OCI-LY3 (cell line): ENCODE measurements at regions not wholly inside any gene's neighbourhood (a gene's known extent, or its start where the extent isn't known, plus 50 kb on each side); places are given as distances from the start of the nearest gene placed in this dataset.

Experiments used
- H2AFZ ChIP-seq: fragments of 200-600, 300-600 bp; shearing (Covaris generic); 2 replicates; pipeline ENCODE4 v1.6.0; 2014; ENCODE audit warnings: antibody characterized with exemption, low read depth, low read length
- H3K27ac ChIP-seq: fragments of 200-600, 300-600 bp; sonication (generic); 2 replicates; pipeline ENCODE4 v1.5.1; 2014; ENCODE audit warnings: mild to moderate bottlenecking, low read length, moderate library complexity, mixed read lengths
- H3K27me3 ChIP-seq: fragments of 200-600, 300-600 bp; sonication (generic); 2 replicates; pipeline ENCODE4 v1.6.1; 2014; ENCODE audit warnings: low read depth, low read length, mixed read lengths
- H3K36me3 ChIP-seq: fragments of 200-600, 300-600 bp; sonication (generic); replicated peaks from 2 replicates; pipeline ENCODE3; 2014; ENCODE audit warnings: low read depth, low read length, mixed read lengths
- H3K4me1 ChIP-seq: fragments of 300-600, 200-600 bp; sonication (generic); 2 replicates; pipeline ENCODE4 v1.6.1; 2014; ENCODE audit warnings: low read length, mixed read lengths
- H3K4me2 ChIP-seq: fragments of 200-600, 300-600 bp; sonication (generic); 2 replicates; pipeline ENCODE4 v1.6.1; 2014; ENCODE audit warnings: low read length, mixed read lengths
- H3K4me3 ChIP-seq: fragments of 300-600, 200-600 bp; sonication (generic); 2 replicates; pipeline ENCODE4 v1.5.1; 2014; ENCODE audit warnings: antibody characterized with exemption, mild to moderate bottlenecking, low read length, moderate library complexity
- H3K79me2 ChIP-seq: fragments of 300-600, 200-600 bp; shearing (Covaris generic); 2 replicates; pipeline ENCODE4 v1.6.1; 2014; ENCODE audit warnings: mild to moderate bottlenecking, low read length, mixed read lengths
- H3K9ac ChIP-seq: fragments of 300-600, 200-600 bp; shearing (Covaris generic); 2 replicates; pipeline ENCODE4 v1.6.0; 2014; ENCODE audit warnings: mild to moderate bottlenecking, low read length, moderate library complexity
- H3K9me3 ChIP-seq: fragments of 200-600, 300-600 bp; shearing (Covaris generic); 2 replicates; pipeline ENCODE4 v1.6.1; 2014; ENCODE audit warnings: low read length, mixed read lengths; ENCODE audit not compliant: insufficient read depth
- H4K20me1 ChIP-seq: fragments of 200-600, 300-600 bp; sonication (generic); 2 replicates; pipeline ENCODE4 v1.6.1; 2016; ENCODE audit warnings: low read length, mixed read lengths; ENCODE audit not compliant: insufficient read depth
- EZH2phosphoT487 ChIP-seq: fragments of 200-600 bp; shearing (Covaris generic); IDR thresholded peaks from 2 replicates; pipeline ENCODE4 v1.6.1; 2018; ENCODE audit warnings: antibody characterized with exemption, mixed run types, low read depth
- TF ChIP-seq, protein P1 (sequence below): fragments of 200-600, 300-600 bp; sonication (generic); IDR thresholded peaks from 2 replicates; pipeline ENCODE4 v1.5.1; 2014; ENCODE audit warnings: antibody characterized with exemption, low read length, low read depth

DNA sequence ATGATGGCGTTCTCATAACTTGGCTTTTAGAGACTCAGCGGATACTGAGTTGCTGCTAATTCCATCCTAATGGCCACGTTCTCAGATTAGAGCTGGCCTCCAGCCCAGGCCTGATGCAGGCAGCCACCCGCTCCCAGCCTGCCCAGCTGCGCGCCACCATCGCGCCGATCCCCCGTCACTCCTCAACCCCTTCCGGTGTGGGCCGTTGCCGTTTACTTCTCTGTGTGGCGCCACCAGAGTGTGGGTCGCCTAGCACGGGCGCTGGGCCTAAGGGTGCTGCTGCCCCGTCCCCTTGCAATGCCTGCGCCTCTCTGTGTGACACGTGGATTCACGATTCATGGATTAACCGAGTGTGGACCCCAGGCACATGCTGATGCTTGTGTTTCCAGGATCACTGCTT is 1116.0 kb downstream of the BRD1 start:
- Histone ChIP-seq H3K79me2 (no peaks in the 10 kb centered on the region), H3K9me3 (no peaks in the 10 kb centered on the region), H3K36me3 (no peaks in the 10 kb centered on the region), H3K4me2 (no peak overlapping the region), H3K27me3 (no peaks in the 10 kb centered on the region), H2AFZ (no peak overlapping the region), H3K4me3 (no peak overlapping the region), H4K20me1 (no peaks in the 10 kb centered on the region), H3K9ac (no peak overlapping the region), H3K4me1 (no peaks in the 10 kb centered on the region), H3K27ac (no peak overlapping the region)
- no peak for TF ChIP-seq EZH2phosphoT487
- TF ChIP-seq, protein P1, sequence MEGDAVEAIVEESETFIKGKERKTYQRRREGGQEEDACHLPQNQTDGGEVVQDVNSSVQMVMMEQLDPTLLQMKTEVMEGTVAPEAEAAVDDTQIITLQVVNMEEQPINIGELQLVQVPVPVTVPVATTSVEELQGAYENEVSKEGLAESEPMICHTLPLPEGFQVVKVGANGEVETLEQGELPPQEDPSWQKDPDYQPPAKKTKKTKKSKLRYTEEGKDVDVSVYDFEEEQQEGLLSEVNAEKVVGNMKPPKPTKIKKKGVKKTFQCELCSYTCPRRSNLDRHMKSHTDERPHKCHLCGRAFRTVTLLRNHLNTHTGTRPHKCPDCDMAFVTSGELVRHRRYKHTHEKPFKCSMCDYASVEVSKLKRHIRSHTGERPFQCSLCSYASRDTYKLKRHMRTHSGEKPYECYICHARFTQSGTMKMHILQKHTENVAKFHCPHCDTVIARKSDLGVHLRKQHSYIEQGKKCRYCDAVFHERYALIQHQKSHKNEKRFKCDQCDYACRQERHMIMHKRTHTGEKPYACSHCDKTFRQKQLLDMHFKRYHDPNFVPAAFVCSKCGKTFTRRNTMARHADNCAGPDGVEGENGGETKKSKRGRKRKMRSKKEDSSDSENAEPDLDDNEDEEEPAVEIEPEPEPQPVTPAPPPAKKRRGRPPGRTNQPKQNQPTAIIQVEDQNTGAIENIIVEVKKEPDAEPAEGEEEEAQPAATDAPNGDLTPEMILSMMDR: no peak

GRCh38 chr22:48711031-48711431 is 1116.6 kb downstream of the BRD1 start:
- no peaks in the 10 kb centered on the region for H3K79me2 ChIP-seq

DNA sequence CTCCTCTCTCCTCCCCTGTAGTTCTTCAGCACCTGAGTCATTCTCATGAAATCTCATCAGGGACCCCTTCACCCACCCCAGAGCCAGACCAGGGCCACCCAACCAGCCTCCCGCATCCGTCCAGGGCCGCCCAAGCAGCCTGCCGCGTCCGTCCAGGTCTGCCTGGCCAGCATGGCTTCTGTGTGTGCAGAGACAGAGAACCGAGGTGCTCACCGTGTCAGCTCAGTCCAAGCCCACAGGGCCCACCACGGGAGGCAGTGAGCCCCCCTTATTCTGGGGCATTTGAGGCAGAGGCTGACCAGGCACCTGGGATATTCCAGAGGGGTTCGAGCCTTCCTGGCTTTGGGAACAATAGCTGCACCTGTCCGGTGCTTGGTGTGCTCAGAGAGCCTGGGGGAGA is 1117.3 kb downstream of the BRD1 start:
- no peak overlapping the region for H3K4me3 ChIP-seq
- no peak overlapping the region for H3K4me2 ChIP-seq
- H3K9me3 ChIP-seq: no peaks in the 10 kb centered on the region
- no peaks in the 10 kb centered on the region for H4K20me1 ChIP-seq
- no peaks in the 10 kb centered on the region for H3K36me3 ChIP-seq
- H3K79me2 ChIP-seq: no peaks in the 10 kb centered on the region
- no peak for TF ChIP-seq EZH2phosphoT487
- TF ChIP-seq, protein P1: no peak
- H2AFZ ChIP-seq: no peak overlapping the region
- H3K4me1 ChIP-seq: no peaks in the 10 kb centered on the region
- H3K9ac ChIP-seq: no peak overlapping the region
- H3K27me3 ChIP-seq: no peaks in the 10 kb centered on the region
- no peak overlapping the region for H3K27ac ChIP-seq

More at GRCh38 chr22:48711031-48711431, 1116.6 kb downstream of the BRD1 start:
- Histone ChIP-seq H4K20me1 (no peaks in the 10 kb centered on the region), H3K4me3 (no peak overlapping the region), H3K9me3 (no peaks in the 10 kb centered on the region), H3K36me3 (no peaks in the 10 kb centered on the region), H3K4me1 (no peaks in the 10 kb centered on the region), H2AFZ (no peak overlapping the region), H3K4me2 (no peak overlapping the region), H3K27me3 (no peaks in the 10 kb centered on the region), H3K27ac (no peak overlapping the region), H3K9ac (no peak overlapping the region)
- TF ChIP-seq, protein P1: no peak
- no peak for TF ChIP-seq EZH2phosphoT487

- Histone ChIP-seq H3K4me2 (no peak overlapping the region), H3K4me1 (no peaks in the 10 kb centered on the region), H3K36me3 (no peaks in the 10 kb centered on the region), H3K4me3 (no peak overlapping the region), H3K27ac (no peak overlapping the region), H3K79me2 (no peaks in the 10 kb centered on the region), H3K9ac (no peak overlapping the region), H2AFZ (no peak overlapping the region), H3K27me3 (no peaks in the 10 kb centered on the region), H3K9me3 (no peaks in the 10 kb centered on the region), H4K20me1 (no peaks in the 10 kb centered on the region)
- TF ChIP-seq EZH2phosphoT487: no peak
- TF ChIP-seq, protein P1: no peak
Measured at GRCh38 chr22:48709976-48710375, 1117.7 kb downstream of the BRD1 start.
